Suppressor macrophage (primary cell): ENCODE measurements at regions not wholly inside any gene's neighbourhood (a gene's known extent, or its start where the extent isn't known, plus 50 kb on each side); places are given as distances from the start of the nearest gene placed in this dataset.
A peak's percentile ranks its signal among the peaks of the same experiment; 100 is the strongest.
"Not testable (repeated sequence)": the region's sequence is repeated elsewhere in the genome, so short reads cannot be mapped to it uniquely, and the experiment has no call there.

ENCODE experiments used
- DNase-seq, 4 experiments: peaks; one replicate each; pipeline ENCODE4 v3.0.0-alpha.2; 2020 to 2022

DNA sequence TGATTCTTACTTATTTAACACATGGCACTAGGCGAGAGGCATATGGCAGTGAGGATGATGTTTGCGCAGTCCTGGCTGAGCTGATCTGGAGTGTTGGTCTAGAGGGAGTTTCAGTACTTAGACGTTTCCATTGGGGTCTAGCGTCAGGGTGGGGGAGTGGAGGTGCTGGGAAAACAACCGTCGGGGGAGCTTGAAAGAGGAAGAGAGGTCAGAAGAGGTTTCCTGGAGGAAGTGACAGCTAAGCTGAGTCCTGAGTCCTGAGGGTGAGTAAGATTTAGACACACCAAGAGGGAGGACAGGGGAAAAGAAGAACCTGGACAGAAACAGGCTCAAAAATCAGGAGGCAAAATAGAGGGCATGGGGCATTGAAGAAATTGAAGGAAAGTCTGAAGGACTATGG is 81.4 kb downstream of the ALOX5AP start:
- peak; percentile 20 to 63 (median 60) for DNase-seq

DNA sequence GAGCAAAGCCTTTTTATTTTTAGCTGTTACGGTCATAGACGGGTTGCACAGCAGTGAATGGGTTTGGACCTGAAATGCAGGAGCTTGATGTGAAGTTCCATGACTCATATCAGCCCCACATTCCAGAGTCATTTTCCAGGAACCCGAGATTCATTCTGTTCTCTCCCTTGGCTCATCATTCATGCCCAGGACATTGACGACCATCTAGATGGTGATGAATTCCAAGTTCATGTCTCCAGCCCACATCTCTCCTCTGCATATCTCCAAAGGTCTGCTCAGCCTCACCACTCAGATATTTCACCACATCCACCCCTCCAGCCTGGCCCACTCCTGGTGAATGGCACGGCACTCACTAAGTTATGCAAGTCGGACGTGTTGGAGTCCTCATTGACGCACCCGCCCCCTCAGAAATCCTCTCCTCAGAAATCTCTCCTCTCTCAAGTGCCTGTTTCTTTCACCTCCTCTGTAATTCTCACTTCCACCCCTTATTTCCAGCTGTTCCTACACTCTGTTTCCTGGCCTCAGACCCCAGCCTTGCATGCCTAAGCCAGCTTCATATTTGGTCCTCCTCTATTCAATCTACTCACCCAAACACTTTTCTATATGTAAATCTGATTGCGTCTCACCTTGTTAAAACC is 83.1 kb downstream of the ALOX5AP start:
- DNase-seq = peak in 1 of 4 experiments; percentile 25

DNA sequence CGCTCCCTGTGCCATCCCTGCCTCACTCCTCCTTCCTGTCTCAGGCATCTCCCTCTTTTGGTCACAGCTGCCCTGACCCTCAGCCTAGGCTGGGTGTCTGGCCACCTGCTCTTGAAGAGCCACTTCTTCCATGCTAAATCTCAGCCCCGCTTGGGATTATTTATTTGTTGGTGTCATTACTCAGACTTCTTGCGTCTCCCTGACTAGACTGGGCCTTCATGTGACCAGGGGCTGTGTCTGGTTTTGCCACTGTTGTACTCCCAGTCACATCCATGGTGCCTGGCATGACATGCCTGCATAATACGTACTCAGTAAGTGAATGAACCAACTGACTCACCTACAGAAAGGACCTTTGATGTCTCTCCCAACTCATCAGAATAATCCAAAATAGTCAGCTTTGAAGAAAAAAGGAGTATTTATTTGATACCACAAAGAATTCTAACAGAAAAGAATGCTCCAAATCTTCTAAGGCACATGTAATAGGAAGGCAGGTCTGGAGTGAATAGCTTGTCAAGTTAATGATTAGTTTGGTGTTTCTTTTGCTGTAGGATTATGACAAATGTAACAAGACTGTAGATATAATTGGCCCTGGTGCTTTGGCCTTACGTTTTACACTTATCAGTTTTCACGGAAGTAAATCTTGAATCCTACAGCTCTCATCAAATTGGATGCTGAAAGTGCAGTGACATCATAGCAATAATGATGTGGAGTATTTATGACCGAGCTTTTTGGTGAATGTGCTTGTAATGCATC is 84.0 kb downstream of the ALOX5AP start:
- no peak for DNase-seq

DNA sequence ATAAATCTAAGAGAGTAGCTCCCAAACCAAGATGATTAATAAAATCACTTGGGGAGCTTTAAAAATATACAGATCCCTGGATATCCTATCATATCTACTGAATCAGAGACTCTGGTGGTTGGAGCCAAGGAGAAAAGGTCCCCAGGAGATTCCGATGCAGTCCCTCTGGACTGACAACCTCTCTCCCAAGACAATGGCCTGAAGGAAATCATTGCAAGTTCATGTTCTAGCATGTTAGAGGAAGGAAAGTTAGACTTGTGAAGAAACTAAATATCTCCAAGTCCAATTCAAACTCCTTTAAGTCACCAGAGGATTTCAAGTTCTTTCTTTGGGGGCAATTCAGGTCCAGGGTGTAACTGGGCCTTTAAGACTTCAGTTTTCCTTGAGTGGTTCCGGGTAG is 84.7 kb upstream of the MEDAG start:
- no peak for DNase-seq

DNA sequence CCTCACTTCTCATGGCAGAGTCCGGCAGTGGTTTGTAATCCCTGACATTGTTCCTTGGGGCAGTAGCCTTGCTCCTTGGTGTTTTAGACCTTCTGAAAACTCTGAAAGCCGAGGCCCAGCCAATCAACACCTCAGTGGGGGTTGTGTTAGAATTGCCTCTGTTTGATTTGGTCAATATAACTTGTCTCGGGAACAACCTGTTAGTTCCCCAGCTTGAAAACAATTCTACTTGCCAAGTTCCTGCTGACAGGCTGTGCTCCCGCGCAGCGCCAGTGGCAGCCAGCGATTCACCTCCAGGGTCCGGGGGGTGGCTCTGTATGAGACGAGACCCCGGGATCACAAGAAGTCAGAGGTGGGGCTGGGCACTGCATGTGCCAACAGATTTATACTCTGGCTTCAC is 81.4 kb upstream of the MEDAG start:
- DNase-seq = no peak

DNA sequence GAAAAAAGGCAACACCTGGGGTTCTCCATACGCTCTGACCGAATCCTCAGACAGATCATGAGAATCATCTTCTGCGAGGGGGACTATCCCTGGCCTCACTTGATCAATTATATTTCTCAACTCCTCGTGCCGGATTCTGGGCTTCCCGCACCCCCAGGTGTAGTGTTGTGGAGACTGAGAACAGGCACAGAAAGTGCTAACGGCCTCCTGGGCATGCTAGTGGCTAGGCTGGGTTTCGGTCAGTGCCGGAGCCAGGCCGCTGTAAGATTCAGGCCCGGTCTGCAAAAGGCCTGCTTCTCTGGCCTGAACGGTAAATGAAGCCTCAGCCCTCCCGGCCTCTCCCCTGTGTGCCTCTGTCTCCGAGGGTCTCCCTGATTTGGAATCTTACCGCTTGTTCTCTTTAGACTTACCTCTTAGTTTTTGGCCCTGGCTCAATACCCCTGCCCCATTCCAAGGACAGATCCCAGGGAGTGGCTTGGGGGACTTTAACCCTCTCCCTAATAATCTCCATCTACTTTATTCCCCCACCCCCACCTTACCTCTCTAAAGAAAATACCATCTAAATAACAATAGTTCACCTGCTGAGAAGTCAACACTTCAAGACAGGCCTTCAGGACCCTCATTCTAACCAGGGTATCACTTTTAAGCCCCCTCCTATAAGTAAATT is 79.0 kb upstream of the MEDAG start:
- DNase-seq = no peak

DNA sequence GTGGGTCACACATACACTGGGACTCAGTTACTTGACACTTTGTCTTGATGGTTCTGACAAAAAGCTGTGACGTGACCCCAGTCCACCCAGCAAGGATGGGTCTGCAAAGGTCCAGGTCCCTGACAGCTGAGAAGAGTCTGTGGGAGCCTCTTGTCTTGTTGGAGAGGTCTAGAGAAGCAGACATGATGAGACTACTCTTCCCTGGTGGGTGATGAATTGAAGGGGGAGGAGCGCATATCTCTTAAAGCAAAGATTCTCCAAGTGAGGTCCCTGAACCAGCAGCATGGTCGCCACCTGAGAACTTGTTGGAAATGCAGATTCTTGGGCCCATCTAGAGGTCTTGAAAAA is 78.5 kb upstream of the MEDAG start:
- no peak for DNase-seq

DNA sequence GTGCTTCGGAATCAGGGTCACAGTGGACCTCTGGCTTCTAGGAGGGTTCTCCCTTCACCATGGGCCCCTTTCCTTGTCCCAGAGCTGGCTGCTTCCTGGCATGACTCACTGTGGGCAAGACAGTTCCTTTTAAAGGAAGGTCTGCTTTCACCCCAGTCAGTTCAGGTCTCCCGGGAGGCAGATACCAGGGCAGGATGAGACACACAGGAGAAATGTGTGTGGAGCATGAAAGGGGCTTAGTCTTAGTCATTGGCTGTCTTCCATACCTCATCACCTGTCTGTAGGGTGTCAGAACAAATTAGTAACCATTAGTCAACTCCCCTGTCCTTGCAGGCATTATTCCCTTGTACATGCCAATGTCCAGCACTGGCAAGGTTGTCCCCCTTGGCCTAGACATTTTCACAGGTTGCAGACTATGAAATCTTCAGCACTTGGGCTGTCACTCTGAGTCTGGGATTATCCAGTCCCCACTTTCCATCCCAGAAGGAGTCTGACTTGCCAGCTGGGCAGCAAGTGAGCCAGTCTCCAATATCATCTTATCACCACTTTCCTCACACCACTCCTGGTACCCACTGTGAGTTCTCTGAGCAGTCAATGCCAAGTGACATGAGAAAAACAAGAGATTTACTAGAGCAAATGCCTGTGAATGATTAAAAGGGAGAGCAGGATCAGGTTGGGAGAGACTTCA is 76.8 kb upstream of the MEDAG start:
- peak; percentile 13 to 49 (median 47) for DNase-seq

DNA sequence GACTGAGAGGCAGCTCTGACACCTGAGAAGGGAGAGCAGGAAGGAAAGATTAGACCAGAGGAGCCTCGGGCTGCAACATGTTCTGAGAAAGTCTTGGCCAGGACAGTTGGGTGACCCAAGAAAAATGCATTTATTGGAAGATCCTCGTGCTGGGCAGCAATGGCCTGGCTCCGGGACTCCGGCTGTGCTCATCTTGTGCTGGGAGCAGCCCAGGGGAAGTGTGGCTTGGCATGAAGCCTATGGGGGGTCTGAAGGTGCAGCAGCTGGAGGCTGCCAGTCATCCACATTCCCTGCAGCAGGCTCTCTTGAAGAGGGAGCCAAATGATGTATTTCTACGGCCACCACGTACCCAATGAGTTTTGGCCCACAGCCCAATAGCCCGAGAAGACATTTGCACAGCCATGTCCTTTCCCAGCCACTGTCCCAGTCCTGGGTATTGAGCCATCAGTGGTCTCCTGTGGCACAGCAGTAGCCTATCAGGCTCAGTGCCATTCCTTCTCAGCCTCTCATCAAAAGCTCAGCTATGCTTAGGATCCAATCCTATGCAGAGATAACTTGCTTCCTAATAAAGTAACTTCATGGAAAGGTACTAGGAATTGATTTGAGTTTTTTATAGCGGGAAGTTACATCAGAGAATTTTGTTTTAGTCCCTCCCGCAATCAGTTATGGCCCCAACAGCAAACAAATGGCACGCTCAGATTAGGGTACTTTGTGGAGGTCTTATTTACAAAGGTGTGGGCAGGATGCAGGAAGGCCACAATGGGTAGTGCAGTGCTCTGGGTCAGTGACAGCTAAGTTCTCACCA is 76.0 kb upstream of the MEDAG start:
- DNase-seq = no peak

DNA sequence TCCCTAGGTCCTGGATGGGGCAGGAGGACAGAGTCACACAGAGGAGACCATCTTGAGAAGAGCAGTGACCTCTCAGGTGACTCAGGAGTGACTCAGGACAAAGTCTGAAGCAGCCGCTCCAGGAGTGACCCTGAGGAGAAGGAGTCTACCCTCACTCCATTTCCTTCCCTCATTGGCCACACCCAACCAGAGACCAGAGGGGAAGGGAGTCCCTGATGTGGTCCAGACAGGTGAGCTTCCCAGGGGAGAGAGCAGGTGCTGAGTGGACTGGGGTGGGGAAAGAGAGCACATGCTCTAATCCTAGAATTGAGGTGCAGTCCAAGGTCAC is 75.5 kb upstream of the MEDAG start:
- DNase-seq = no peak

DNA sequence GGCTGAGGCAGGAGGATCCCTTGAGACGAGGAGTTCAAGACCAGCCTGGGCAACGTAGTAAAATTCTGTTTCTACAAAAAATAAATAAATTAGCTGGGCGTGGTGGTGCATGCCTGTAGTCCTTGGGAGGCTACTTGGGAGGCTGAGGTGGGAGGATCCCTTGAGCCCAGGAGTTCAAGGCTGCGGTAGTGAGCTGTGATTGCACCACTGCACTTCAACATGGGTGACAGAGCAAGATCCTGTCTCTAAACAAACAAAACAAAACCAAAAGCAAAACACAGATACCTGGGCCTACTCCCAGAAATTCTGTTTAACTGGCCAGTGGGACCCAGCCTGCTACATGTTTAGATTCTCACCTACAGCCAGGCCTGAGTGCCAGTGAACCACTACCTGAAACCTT is 74.6 kb upstream of the MEDAG start:
- DNase-seq = no peak

DNA sequence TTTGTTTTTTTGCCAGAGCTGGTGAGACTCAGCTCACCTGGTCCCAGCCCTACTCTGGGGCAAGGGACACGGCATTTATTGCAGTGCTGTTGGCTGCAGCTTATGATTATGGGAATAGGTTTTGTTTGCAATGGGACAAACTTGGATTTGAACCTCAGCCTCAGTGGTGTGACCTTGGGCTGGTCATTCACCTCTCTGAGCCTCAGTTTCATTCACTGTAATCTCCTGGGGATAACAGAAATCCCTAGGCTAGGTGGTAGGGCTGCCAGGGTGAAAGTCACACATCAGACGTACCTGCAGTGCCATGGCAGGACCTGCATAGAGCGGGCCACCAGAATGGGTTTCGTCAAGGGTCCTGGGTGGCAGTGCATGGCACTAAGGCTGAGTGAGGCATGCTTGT is 73.7 kb upstream of the MEDAG start:
- no peak for DNase-seq

DNA sequence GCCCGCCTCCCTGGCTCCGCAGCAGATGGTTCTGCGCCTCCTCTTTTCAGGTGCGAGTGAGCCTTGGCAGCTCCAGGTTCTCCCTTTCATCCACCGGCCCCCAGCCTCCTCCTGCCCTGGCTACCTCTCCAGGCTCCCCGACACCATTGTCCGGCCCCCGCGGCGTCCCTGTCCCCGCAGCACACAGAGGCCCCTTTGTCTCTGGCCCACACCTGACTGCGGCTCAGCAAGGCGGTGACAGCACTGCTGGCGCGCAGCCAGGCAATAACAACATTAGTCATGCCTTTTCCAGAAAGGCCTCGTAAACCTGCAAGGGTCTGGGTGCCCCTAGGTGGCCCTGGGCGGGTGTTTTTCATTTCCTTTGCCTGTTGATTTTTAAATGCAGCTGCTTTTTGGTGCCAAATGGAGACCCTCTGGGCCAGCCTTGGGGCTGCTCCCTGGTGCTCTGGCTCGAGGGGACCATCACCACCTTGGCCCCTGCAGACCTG is 73.2 kb upstream of the MEDAG start:
- DNase-seq = no peak

DNA sequence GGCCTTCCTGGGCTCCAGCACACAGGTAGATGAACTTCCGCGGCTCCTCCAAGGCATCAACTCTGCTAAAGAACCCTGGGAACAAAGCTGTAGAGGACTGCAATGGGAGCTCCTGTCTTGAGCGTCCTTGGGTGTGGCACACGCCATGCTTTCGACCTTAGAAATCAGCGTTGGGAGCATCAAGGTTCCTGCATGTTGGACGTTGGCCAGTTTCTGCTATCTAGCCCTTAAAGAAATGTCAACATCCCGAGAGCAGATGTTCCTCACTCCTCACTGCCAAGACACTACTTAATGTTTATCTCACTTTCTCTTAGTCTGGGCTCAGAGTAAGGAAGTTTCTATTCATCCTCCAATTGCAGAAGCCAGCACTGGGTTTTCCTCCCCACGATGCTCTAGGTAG is 70.6 kb upstream of the MEDAG start:
- no peak for DNase-seq

DNA sequence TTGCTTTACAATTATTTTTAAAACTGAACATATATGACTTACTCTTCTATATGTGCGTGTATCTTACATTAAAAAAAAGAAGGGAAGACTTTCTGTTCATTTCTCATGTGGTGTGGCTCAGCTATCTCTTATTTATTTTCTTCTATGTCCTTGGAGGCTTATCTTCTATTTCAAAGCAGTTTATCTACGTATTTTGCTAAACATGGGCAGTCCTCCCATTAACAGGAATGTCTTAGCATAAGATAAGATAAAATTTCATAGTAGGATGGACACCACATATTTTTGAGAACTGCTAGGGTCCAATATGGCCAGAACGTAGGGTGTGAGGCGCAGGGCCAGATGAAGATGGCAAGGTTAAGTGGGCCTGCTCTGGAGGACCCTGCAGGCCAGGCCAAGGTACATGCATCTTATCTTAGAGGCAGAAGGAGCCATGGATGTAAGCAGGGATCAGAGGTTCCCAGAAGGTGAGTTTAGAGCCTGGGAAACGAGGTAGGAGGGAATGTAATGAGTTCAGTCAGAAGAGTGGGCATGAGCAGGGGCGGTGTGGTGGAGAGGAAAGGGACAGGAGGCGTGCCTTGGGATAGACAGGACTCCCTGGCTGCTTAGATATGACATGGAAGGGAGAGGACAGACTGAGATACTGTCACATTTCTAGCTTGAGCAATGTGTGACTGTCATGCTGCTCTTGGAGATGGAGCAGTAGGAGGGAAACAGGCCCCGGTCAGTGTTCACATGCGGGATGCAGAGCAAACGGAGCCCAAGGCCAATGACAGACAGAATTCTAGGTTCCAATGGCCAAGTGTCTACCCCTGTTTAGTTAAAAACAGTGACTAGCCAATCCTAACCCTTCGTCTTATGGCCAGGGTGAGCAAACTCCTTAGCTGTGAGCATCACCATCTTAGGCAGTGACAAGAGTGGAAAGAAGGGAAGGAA is 68.6 kb upstream of the MEDAG start:
- no peak for DNase-seq

DNA sequence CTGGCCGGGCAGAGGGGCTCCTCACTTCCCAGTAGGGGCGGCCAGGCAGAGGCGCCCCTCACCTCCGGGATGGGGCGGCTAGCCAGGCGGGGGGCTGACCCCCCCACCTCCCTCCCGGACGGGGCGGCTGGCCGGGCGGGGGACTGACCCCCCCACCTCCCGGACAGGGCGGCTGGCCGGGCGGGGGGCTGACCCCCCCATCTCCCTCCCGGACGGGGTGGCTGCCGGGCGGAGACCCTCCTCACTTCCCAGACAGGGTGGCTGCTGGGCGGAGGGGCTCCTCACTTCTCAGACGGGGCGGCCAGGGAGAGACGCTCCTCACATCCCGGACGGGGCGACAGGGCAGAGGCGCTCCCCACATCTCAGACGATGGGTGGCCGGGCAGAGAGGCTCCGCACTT is 66.4 kb upstream of the MEDAG start:
- not testable (repeated sequence) for DNase-seq

DNA sequence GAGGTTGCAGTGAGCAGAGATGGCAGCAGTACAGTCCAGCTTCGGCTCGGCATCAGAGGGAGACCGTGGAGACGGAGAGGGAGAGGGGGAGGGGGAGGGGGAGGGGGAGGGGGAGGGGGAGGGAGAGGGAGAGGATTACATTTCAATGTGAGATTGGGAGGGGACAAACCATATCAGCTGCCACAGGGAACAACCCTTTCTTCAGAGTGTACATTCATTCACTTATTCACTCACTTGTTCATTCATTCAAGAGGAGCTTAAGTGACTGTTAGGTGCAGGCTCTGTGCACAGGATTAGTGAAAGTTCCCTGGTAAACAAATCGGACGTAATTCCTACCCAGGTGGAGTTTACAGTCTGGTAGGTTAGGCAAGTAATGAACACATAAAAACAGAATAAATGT is 65.6 kb upstream of the MEDAG start:
- DNase-seq = no peak

DNA sequence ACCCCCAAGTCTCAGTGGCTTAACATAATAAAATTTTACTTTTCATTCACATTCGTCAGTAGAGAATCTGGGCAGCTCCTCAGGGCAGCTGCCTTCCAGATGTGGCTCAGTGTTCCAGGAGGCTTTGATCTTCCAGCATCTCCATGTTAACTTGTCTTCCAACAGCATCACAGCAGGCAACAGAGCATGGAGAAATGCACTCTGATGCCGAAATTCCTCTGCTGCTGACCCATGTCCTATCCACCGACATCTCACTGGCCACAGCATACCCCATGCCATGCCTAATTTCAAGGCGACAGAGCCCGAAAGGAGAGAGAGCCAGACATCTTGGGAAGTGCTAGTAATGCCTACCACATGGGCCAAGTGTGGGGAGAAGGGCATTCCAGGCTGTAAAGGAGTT is 64.9 kb upstream of the MEDAG start:
- DNase-seq = no peak

DNA sequence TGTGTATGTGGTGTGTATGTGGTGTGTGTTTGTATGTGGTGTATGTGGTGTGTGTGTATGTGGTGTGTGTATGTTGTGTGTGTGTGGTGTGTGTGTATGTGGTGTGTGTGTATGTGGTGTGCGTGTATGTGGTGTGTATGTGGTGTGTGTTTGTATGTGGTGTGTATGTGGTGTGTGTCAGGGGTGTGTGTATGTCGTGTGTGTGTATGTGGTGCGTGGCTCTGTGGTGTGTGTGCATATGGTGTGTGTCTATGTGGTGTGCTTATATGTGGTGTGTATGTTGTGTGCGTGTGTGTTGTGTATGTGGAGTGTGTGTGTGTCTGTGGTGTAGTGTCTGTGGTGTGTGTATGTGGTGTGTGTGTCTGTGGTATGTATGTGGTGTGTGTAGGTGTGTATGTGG is 62.5 kb upstream of the MEDAG start:
- DNase-seq = no peak

DNA sequence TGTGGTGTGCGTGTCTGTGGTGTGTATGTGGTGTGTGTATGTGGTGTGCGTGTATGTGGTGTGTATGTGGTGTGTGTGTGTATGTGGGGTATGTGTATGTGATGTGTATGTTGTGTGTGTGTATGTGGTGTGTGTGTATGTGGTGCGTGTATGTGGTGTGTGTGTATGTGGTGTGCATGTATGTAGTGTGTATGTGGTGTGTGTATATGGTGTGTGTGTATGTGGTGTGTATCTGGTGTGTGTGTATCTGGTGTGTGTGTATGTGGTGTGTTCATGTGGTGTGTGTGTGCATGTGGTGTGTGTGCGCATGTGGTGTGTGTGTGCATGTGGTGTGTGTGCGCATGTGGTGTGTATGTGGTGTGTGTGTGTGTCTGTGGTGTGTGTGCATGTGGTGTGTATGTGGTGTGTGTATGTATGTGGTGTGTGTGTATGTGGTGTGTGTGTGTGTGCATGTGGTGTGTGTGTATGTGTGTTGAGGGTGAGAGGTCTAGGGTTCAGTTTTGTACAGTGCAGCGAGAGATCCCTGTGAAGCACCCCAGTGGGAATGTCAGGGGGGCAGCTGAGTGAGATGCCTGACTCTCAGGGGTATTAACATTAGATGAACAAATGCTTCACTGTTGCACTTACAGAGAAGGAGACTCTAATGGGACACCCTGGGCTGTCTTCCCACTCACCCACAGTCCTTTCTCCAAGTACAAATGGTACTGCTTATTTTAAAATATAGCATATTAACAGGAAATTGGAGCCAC is 61.3 kb upstream of the MEDAG start:
- DNase-seq = no peak
